Stromal cell of bone marrow (primary cell): ENCODE measurements at regions not wholly inside any gene's neighbourhood (a gene's known extent, or its start where the extent isn't known, plus 50 kb on each side); places are given as distances from the start of the nearest gene placed in this dataset.
A peak's percentile ranks its signal among the peaks of the same experiment; 100 is the strongest.
"Not testable (repeated sequence)": the region's sequence is repeated elsewhere in the genome, so short reads cannot be mapped to it uniquely, and the experiment has no call there.

Experiments
- DNase-seq: peaks from one replicate; pipeline ENCODE4 v3.0.0-alpha.2; 2012; ENCODE audit warnings: low read depth

GRCh38 chr9:22650145-22650544 is 203.5 kb downstream of the DMRTA1 start:
- DNase-seq, result no peak

- DNase-seq, result no peak
Observed at GRCh38 chr9:22650946-22651345, 204.3 kb downstream of the DMRTA1 start.

DNA sequence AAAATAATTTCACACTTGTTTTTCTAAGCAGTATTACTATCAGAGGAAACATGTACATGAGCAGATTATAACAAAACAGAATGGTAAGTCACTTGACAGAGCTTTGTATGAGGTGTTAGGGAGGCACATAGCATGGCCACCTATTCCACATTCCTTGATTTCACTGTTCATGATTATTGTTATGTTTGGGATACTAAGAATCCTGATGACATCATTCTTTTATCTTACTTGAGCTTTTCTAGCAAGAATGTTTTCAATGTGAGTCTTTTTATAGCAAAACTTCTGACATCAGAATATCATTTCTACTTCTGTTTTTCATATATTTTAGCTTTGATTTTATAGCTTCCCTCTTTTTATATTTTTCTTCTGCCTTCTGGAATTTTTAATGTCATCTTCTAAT is 208.2 kb downstream of the DMRTA1 start:
- no peak for DNase-seq

DNA sequence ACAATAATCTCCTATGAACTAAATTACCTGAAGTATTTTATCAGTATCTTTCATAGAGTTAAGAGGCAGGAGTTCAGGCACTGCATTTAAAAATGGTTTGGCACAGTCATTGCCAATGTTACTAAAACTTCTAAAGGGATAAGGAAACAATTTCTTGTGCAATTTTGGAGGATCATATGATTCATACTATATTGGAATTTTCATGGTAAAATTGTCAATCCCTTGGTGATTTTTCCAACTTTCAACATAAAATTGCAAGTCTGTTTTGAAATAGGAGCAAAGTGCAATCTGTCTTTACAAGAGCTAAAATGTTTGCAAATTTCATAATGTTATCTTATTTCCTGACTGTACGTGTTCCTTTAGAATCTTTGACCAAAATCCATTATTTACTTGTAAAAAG is 211.1 kb downstream of the DMRTA1 start:
- DNase-seq, result peak; percentile 40

DNA sequence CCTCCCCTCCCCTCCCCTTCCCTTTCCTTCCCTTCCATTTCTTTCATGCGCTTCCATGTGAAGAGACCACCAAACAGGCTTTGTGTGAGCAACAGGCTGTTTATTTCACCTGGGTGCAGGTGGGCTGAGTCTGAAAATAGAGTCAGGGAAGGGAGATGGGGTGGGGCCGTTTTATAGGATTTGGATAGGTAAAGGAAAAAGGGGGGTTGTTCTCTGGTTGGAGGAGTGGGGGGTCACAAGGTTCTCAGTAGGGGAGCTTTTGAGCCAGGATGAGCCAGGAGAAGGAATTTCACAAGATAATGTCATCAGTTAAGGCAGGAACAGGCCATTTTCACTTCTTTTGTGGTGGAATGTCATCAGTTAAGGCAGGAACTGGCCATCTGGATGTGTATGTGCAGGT is 211.9 kb downstream of the DMRTA1 start:
- not testable (repeated sequence) for DNase-seq

GRCh38 chr9:22682536-22682935 is 235.9 kb downstream of the DMRTA1 start:
- no peak for DNase-seq

- peak; percentile 48 for DNase-seq
Observed at GRCh38 chr9:22682961-22683699, 236.5 kb downstream of the DMRTA1 start.

DNA sequence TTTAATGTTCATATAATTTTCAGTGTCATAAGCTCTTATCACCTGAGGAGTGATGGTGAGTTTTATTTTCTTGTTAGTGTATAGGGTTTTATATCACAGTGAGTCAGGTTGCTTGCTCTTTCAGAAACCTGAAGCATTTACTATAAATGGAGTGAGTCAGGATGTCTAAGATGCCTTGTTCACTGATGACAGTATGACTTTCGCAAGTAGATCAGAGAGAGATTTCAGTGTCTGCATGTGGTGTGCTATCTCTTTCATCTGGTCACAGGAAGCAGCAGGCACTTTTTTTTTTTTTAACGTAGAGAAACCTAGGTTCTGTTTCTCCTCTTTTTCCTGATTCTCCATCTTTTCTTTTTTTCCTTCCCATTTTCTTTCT is 237.1 kb downstream of the DMRTA1 start:
- peak; percentile 44 for DNase-seq

DNA sequence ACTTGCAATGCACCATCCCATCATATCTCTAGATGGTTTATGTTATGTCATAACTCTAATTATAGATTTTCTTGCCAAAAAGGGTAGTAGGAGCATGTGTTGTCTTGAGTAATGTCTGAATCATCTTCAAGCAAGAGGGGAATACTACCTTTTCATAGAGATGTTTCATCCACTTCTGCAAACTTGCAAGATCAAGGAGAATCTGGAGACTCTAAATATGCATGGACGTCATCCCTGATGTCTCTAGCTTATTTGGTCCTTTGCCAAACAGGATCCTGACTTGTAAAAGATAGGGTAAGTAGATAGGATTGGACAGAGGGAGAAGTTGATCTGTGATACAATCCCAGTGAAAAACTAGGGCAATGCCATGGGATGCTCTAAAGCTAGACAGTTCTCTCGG is 246.5 kb downstream of the DMRTA1 start:
- no peak for DNase-seq

GRCh38 chr9:22700171-22700570 is 253.5 kb downstream of the DMRTA1 start:
- no peak for DNase-seq

DNA sequence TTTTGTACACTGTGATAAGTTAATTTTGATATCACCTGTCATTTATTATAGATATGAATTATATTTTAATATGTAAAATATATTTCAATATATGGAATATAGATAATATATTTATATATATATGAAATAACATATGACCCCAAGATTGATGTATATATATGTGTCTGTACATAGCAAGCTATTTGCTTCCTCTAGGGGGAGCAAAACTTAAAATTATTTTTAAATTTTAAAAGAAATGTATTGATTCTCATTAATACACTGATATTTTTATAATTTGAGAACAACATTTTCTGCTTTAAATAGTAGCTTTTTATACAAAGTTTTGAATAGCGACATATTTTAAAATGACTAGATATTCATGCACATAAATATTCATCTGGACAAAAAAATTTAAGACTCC is 272.0 kb downstream of the DMRTA1 start:
- DNase-seq, result no peak

DNA sequence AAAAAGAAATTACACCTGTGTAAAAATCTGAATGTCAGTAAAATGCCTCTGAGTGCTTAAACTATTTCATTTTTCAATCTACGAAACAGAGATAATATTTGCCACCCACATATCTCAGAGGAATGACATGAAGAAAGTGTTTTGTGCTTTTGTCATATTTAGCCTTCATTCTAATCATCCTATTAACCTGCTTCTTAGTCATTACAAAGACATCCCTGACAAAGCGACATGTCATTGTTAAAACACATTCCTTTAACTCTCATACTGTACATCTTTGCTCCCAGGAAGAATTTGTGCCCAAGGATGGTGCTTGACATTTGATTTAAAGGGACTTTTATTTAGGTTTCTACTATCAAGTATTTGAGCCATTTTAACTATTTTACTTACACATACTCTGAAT is 275.9 kb downstream of the DMRTA1 start:
- DNase-seq, result no peak

DNA sequence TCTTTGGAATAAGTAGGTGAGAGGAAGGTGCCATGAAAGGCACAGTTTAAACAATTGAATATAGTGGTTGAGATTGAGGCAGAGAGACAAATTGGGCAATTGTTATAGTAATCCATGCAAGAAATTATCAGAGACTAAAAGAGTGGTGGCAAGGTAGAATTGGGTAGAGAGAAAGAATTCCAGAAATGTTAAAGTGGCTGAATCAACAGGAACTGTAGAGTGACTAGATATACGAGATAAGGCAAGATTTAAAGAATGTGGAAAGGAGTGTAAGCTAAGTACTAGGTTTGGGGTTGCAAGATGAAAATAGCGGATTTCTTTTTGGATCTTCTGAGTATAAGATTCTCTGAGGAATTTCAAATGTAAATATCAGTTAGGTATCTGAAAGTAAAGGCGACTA is 285.2 kb downstream of the DMRTA1 start:
- no peak for DNase-seq

DNA sequence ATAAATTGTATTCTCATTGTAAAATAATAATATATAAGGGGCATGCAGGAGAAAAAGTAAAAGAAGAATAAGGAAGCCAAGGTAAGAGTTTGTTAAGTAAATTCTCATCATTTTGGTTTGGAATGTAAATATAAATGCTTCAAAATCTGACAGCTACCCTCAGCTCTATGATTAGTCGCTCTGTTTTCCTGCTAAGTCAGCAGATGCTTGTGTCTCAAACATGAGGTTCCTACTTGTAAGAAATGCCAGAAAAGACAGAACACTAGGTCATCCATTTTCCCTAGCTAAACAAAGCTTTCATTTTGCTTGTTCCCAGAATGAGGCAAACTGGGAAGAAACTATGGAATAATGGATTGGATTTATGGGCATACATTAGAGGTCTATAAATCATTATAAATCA is 293.1 kb downstream of the DMRTA1 start:
- DNase-seq, result no peak

GRCh38 chr9:22740781-22741180 is 294.2 kb downstream of the DMRTA1 start:
- DNase-seq, result no peak

GRCh38 chr9:22742401-22742800 is 295.8 kb downstream of the DMRTA1 start:
- no peak for DNase-seq

GRCh38 chr9:22773501-22774220 is 327.0 kb downstream of the DMRTA1 start:
- DNase-seq, result no peak

DNA sequence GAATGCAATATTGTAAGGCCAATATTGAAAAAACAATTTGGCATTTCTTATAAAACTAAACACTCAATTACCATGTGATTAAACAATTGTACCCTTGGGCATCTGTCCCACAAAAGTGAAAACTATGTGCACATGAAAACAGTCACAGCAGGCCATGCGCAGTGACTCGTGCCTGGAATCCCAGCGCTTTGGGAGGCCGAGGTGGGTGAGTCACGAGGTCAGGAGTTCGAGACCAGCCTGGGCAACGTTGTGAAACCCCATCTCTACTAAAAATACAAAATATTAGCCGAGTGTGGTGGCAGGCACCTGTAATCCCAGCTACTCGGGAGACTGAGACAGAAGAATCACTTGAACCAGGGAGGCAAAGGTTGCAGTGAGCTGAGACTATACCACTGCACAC is 343.7 kb downstream of the DMRTA1 start:
- DNase-seq, result no peak

GRCh38 chr9:22808876-22809275 is 362.3 kb downstream of the DMRTA1 start:
- DNase-seq, result no peak

- no peak for DNase-seq
Observed at GRCh38 chr9:22809371-22809770, 362.7 kb downstream of the DMRTA1 start.

GRCh38 chr9:22813529-22813928 is 366.9 kb downstream of the DMRTA1 start:
- peak; percentile 21 for DNase-seq

GRCh38 chr9:22815246-22815645 is 368.6 kb downstream of the DMRTA1 start:
- no peak for DNase-seq

- peak; percentile 16 for DNase-seq
Observed at GRCh38 chr9:22817181-22817580, 370.6 kb downstream of the DMRTA1 start.

GRCh38 chr9:22829236-22829635 is 382.6 kb downstream of the DMRTA1 start:
- no peak for DNase-seq
